H1 (cell line): ENCODE measurements at regions not wholly inside any gene's neighbourhood (a gene's known extent, or its start where the extent isn't known, plus 50 kb on each side); places are given as distances from the start of the nearest gene placed in this dataset.

Experiments used
- CTCF ChIA-PET: fragments of 300-600 bp; sonication (Branson Sonifier 250); formaldehyde crosslinking; loops from one replicate; lab custom pipeline; 2021; ENCODE audit not compliant: partially characterized antibody; lab: Charles Lee
- POLR2A ChIA-PET: fragments of 300-600 bp; sonication (Branson Sonifier 250); formaldehyde crosslinking; loops from one replicate; lab custom pipeline; 2021; ENCODE audit warnings: inconsistent platforms; ENCODE audit not compliant: partially characterized antibody; lab: Charles Lee
- DNase-seq, 2 experiments: peaks; one replicate each; pipeline versions ENCODE4 v3.0.0 to v3.0.0-alpha.2; 2010 to 2022; ENCODE audit warnings: low spot score in 2 of 2, low read depth in 1 of 2, mixed read lengths in 1 of 2
- FAIRE-seq: peaks from 2 replicates; lab custom pipeline; 2011; peaks lifted over from hg19 to GRCh38; lab: Jason Lieb, UNC
- H2AFZ ChIP-seq: 2 replicates; pipeline ENCODE4 v1.8.1; 2012; ENCODE audit warnings: low read length, inconsistent platforms
- H2AK5ac ChIP-seq: 2 replicates; pipeline ENCODE4 v1.6.1; 2013; ENCODE audit warnings: low read depth, low read length
- H2BK120ac ChIP-seq: replicated peaks from 2 replicates; pipeline ENCODE3; 2013; ENCODE audit warnings: low read depth, low read length, inconsistent platforms
- H2BK12ac ChIP-seq: 2 replicates; pipeline ENCODE4 v1.6.1; 2013; ENCODE audit warnings: low read depth, low read length
- H2BK15ac ChIP-seq: 2 replicates; pipeline ENCODE4 v1.6.1; 2013; ENCODE audit warnings: low read length
- H2BK20ac ChIP-seq: 2 replicates; pipeline ENCODE4 v1.6.1; 2013; ENCODE audit warnings: low read length
- H2BK5ac ChIP-seq: 2 replicates; pipeline ENCODE4 v1.6.1; 2013; ENCODE audit warnings: low read depth, low read length
- H3K14ac ChIP-seq: 2 replicates; pipeline ENCODE4 v1.6.1; 2013; ENCODE audit warnings: inconsistent platforms; ENCODE audit not compliant: insufficient read length
- H3K18ac ChIP-seq: 2 replicates; pipeline ENCODE4 v1.6.1; 2013; ENCODE audit warnings: low read length; ENCODE audit errors: extremely low read depth
- H3K23ac ChIP-seq: 2 replicates; pipeline ENCODE4 v1.6.1; 2013; ENCODE audit warnings: inconsistent platforms; ENCODE audit not compliant: insufficient read length
- H3K23me2 ChIP-seq: 2 replicates; pipeline ENCODE4 v1.6.1; 2013; ENCODE audit warnings: low read depth, low read length
- H3K27ac ChIP-seq: 2 replicates; pipeline ENCODE4 v1.6.1; 2011; ENCODE audit warnings: low read depth, low read length, inconsistent platforms
- H3K27me3 ChIP-seq, 4 experiments: replicated peaks in 1 of 4; 1 replicate in 1 of 4; 2 replicates in 3 of 4; pipeline versions ENCODE4 v1.6.1 to v1.8.1; 2011 to 2013; ENCODE audit warnings: low read length in 3 of 4, mild to moderate bottlenecking in 3 of 4, inconsistent platforms in 2 of 4, mixed read lengths in 2 of 4, moderate library complexity in 1 of 4; ENCODE audit not compliant: control insufficient read depth in 3 of 4, insufficient read depth in 3 of 4; ENCODE audit errors: extremely low read depth in 1 of 4
- H3K36me3 ChIP-seq, 4 experiments: 2 replicates each; pipeline versions ENCODE4 v1.6.1 to v1.8.1; 2011 to 2013; ENCODE audit warnings: mild to moderate bottlenecking in 4 of 4, low read length in 3 of 4, moderate library complexity in 2 of 4, control low read depth in 1 of 4, inconsistent platforms in 1 of 4; ENCODE audit not compliant: insufficient read depth in 4 of 4, control insufficient read depth in 2 of 4
- H3K4ac ChIP-seq: replicated peaks from 2 replicates; pipeline ENCODE3; 2013; ENCODE audit warnings: low read length, low read depth, mixed read lengths, inconsistent platforms; ENCODE audit not compliant: insufficient read length
- H3K4me1 ChIP-seq, 4 experiments: replicated peaks in 1 of 4; 1 replicate in 1 of 4; 2 replicates in 3 of 4; pipeline versions ENCODE4 v1.6.1 to v1.8.1; 2011 to 2013; ENCODE audit warnings: low read length in 3 of 4, inconsistent platforms in 2 of 4, mixed read lengths in 1 of 4; ENCODE audit not compliant: insufficient read depth in 4 of 4, control insufficient read depth in 3 of 4
- H3K4me2 ChIP-seq, 2 experiments: 2 replicates each; pipeline versions ENCODE4 v1.6.1 to v1.8.1; 2011 to 2013; ENCODE audit warnings: low read depth in 2 of 2, low read length in 2 of 2, control low read depth in 1 of 2, inconsistent platforms in 1 of 2, mild to moderate bottlenecking in 1 of 2; ENCODE audit not compliant: insufficient read depth in 1 of 2
- H3K4me3 ChIP-seq, 4 experiments: fragments of 200-600, 300-600 bp in 1 of 4; sonication (generic), shearing (Covaris generic), sonication (Bioruptor Twin) in 1 of 4; 2 replicates each; pipeline versions ENCODE4 v1.5.1 to v1.8.1; 2011 to 2016; ENCODE audit warnings: low read length in 4 of 4, low read depth in 3 of 4, control low read depth in 2 of 4, inconsistent platforms in 2 of 4, mild to moderate bottlenecking in 2 of 4, mixed read lengths in 1 of 4, moderate library complexity in 1 of 4; ENCODE audit not compliant: insufficient read depth in 2 of 4; ENCODE audit errors: extremely low read depth in 1 of 4
- H3K56ac ChIP-seq: replicated peaks from 2 replicates; pipeline ENCODE3; 2013; ENCODE audit warnings: low read depth, mild to moderate bottlenecking, mixed read lengths, low read length, inconsistent platforms; ENCODE audit not compliant: insufficient read length
- H3K79me1 ChIP-seq: 2 replicates; pipeline ENCODE4 v1.6.1; 2013; ENCODE audit warnings: low read depth, low read length, control low read depth
- H3K79me2 ChIP-seq, 2 experiments: 2 replicates each; pipeline versions ENCODE4 v1.6.1 to v1.8.1; 2012 to 2013; ENCODE audit warnings: low read length in 2 of 2, mild to moderate bottlenecking in 2 of 2, inconsistent platforms in 1 of 2; ENCODE audit not compliant: insufficient read depth in 2 of 2, control insufficient read depth in 1 of 2
- H3K9ac ChIP-seq, 4 experiments: replicated peaks in 1 of 4; 1 replicate in 1 of 4; 2 replicates in 3 of 4; pipeline versions ENCODE4 v1.6.1 to v1.8.1; 2011 to 2013; ENCODE audit warnings: low read depth in 3 of 4, low read length in 3 of 4, control low read depth in 2 of 4, mild to moderate bottlenecking in 2 of 4, moderate library complexity in 2 of 4, inconsistent platforms in 1 of 4; ENCODE audit errors: extremely low read depth in 1 of 4
- H3K9me3 ChIP-seq, 2 experiments: 2 replicates each; pipeline versions ENCODE4 v1.6.1 to v1.8.1; 2012 to 2013; ENCODE audit warnings: mild to moderate bottlenecking in 2 of 2, moderate library complexity in 2 of 2, control low read depth in 1 of 2, inconsistent platforms in 1 of 2, low read depth in 1 of 2, low read length in 1 of 2, mixed read lengths in 1 of 2; ENCODE audit not compliant: insufficient read depth in 2 of 2
- H4K20me1 ChIP-seq, 2 experiments: replicated peaks in 1 of 2; 2 replicates each; pipeline versions ENCODE3 to v1.8.1; 2011 to 2013; ENCODE audit warnings: inconsistent platforms in 2 of 2, low read length in 2 of 2, mild to moderate bottlenecking in 1 of 2; ENCODE audit not compliant: insufficient read depth in 2 of 2, control insufficient read depth in 1 of 2
- H4K5ac ChIP-seq: 2 replicates; pipeline ENCODE4 v1.6.1; 2013; ENCODE audit warnings: low read length, low read depth, mixed read lengths, inconsistent platforms; ENCODE audit not compliant: insufficient read length
- H4K8ac ChIP-seq: 2 replicates; pipeline ENCODE4 v1.8.0; 2013; ENCODE audit warnings: mild to moderate bottlenecking, moderate library complexity, low read length, inconsistent platforms; ENCODE audit not compliant: insufficient read depth; ENCODE audit errors: extremely low read depth
- H4K91ac ChIP-seq: replicated peaks from 2 replicates; pipeline ENCODE3; 2013; ENCODE audit warnings: low read length, mixed read lengths, inconsistent platforms; ENCODE audit not compliant: insufficient read length
- ATF2 ChIP-seq: IDR thresholded peaks from 2 replicates; pipeline ENCODE4 v1.6.1; 2012; ENCODE audit warnings: low read length, inconsistent platforms
- CHD1 ChIP-seq: IDR thresholded peaks from 2 replicates; pipeline ENCODE4 v1.6.1; 2012; ENCODE audit warnings: low read depth, low read length, improper control_type of control experiment
- CREB1 ChIP-seq: IDR thresholded peaks from 2 replicates; pipeline ENCODE4 v1.6.1; 2012; ENCODE audit warnings: inconsistent platforms
- EP300 ChIP-seq, 2 experiments: IDR thresholded peaks; 1 replicate in 1 of 2; 2 replicates in 1 of 2; pipeline ENCODE4 v1.6.1; 2011 to 2012; ENCODE audit warnings: low read depth in 2 of 2, low read length in 2 of 2, mild to moderate bottlenecking in 2 of 2, borderline replicate concordance in 1 of 2, inconsistent platforms in 1 of 2, moderate library complexity in 1 of 2
- HDAC2 ChIP-seq, 2 experiments: fragments of 300-600 bp in 1 of 2; sonication (generic) in 1 of 2; IDR thresholded peaks; 2 replicates each; pipeline ENCODE4 v1.6.1; 2011 to 2012; ENCODE audit warnings: low read depth in 2 of 2, low read length in 2 of 2, mild to moderate bottlenecking in 2 of 2, moderate library complexity in 2 of 2, borderline replicate concordance in 1 of 2, inconsistent platforms in 1 of 2
- KDM4A ChIP-seq: IDR thresholded peaks from one replicate; pipeline ENCODE4 v1.7.1; 2012; ENCODE audit warnings: low read depth, mild to moderate bottlenecking, moderate library complexity, low read length, inconsistent platforms; ENCODE audit not compliant: severe bottlenecking
- PHF8 ChIP-seq: fragments of 200-600 bp; sonication (generic); conservative IDR thresholded peaks from 2 replicates; pipeline ENCODE4 v1.7.1; 2012; ENCODE audit warnings: low read depth, mild to moderate bottlenecking, inconsistent platforms, low read length, moderate library complexity
- SUZ12 ChIP-seq: fragments of 200-600 bp; sonication (generic); IDR thresholded peaks from 2 replicates; pipeline ENCODE4 v1.6.1; 2012; ENCODE audit warnings: mild to moderate bottlenecking, inconsistent platforms, low read length, moderate library complexity, mixed read lengths
- TAF1 ChIP-seq: IDR thresholded peaks from 2 replicates; pipeline ENCODE4 v1.6.1; 2011; ENCODE audit warnings: mild to moderate bottlenecking, low read depth, low read length
- WGBS, 2 experiments: shearing (Covaris generic) in 1 of 2; methylation state at CpG; one replicate each; pipeline versions ENCODE4 v1.1.6 to v1.1.7; 2013 to 2015; ENCODE audit warnings: low lambda C conversion rate in 2 of 2, mixed read lengths in 2 of 2, inconsistent platforms in 1 of 2, low coverage in 1 of 2, missing lambda C conversion rate in 1 of 2; ENCODE audit not compliant: insufficient replicate concordance in 2 of 2, insufficient coverage in 1 of 2, insufficient read length in 1 of 2; ENCODE audit errors: extremely low coverage in 1 of 2, missing lambda C conversion rate in 1 of 2; 5-methylcytosine and 5-hydroxymethylcytosine counted together
- TF ChIP-seq, protein P1 (sequence below): IDR thresholded peaks from 2 replicates; pipeline ENCODE4 v1.6.1; 2012; ENCODE audit warnings: inconsistent platforms

DNA sequence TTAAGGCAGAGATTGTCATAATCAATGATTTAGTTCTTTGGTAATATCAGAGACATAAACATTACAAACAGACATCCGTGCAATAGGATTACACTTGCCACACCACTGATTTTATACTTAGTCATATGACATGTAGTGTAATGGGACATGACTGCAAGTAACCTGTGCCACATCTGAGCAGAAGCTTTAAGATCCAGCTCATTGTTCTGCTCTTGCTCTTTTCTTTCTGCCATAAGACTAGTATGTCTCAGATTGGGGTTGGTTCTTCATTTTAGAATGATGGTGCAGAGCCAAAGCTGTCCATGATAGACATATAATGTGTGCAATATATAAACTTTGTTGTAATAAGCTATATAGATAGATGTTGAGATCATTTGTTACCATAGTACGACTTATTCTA is 119.7 kb upstream of the SEMA3A start:
- H3K23ac ChIP-seq = no peak overlapping the region
- no peak overlapping the region for H3K4me2 ChIP-seq
- no peak overlapping the region for H3K9ac ChIP-seq
- no peak overlapping the region for H3K14ac ChIP-seq
- DNase-seq = no peak
- no peak overlapping the region for H4K8ac ChIP-seq
- H3K4ac ChIP-seq = no peak overlapping the region
- no peak overlapping the region for H2BK20ac ChIP-seq
- no peak overlapping the region for H2BK5ac ChIP-seq
- H3K27ac ChIP-seq = no peak overlapping the region
- H2AFZ ChIP-seq = no peak overlapping the region
- no peaks in the 10 kb centered on the region for H3K9me3 ChIP-seq
- H3K36me3 ChIP-seq = no peaks in the 10 kb centered on the region
- TF ChIP-seq PHF8 = no peak
- no peak for TF ChIP-seq HDAC2 (IDR thresholded peaks at IDR 0.05; ENCODE audit: borderline replicate concordance in 1 of 2, low read depth in 2 of 2, low read length in 2 of 2)
- TF ChIP-seq KDM4A = no peak
- TF ChIP-seq ATF2 = no peak
- TF ChIP-seq CHD1 = no peak
- TF ChIP-seq TAF1 = no peak
- TF ChIP-seq, protein P1, sequence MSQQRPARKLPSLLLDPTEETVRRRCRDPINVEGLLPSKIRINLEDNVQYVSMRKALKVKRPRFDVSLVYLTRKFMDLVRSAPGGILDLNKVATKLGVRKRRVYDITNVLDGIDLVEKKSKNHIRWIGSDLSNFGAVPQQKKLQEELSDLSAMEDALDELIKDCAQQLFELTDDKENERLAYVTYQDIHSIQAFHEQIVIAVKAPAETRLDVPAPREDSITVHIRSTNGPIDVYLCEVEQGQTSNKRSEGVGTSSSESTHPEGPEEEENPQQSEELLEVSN = no peak
- no peak for TF ChIP-seq EP300 (IDR thresholded peaks at IDR 0.05; ENCODE audit: borderline replicate concordance in 1 of 2, low read depth in 2 of 2, low read length in 2 of 2)
- no peak for TF ChIP-seq SUZ12
- TF ChIP-seq CREB1 = no peak
- TF ChIP-seq, all 59 proteins: peak for 0
- H2AK5ac ChIP-seq = no peak overlapping the region
- H3K23me2 ChIP-seq = no peaks in the 10 kb centered on the region
- POLR2A ChIA-PET = no interaction called here
- no peak overlapping the region for H4K91ac ChIP-seq
- H3K79me2 ChIP-seq = no peaks in the 10 kb centered on the region
- no peaks in the 10 kb centered on the region for H3K4me1 ChIP-seq
- H3K56ac ChIP-seq = no peak overlapping the region
- H2BK15ac ChIP-seq = no peak overlapping the region
- H2BK120ac ChIP-seq = no peak overlapping the region
- no peak for FAIRE-seq
- no peak overlapping the region for H3K18ac ChIP-seq
- no peak overlapping the region for H4K5ac ChIP-seq
- no peaks in the 10 kb centered on the region for H4K20me1 ChIP-seq
- 85% methylated on average over 2 of the region's 2 CpGs; no CpG with 5 or more reads in 1 of the 2 experiments for WGBS, 2 experiments
- H2BK12ac ChIP-seq = no peak overlapping the region
- CTCF ChIA-PET = no interaction called here
- H3K27me3 ChIP-seq = peaks cover 0 to 1% (median 0%) of the 10 kb centered on the region in 4 experiments; a peak in 1 of 7 replicates
- no peak overlapping the region for H3K4me3 ChIP-seq
- no peaks in the 10 kb centered on the region for H3K79me1 ChIP-seq
